NCI-H524 (cell line): ENCODE measurements at regions not wholly inside any gene's neighbourhood (a gene's known extent, or its start where the extent isn't known, plus 50 kb on each side); places are given as distances from the start of the nearest gene placed in this dataset.

Source experiments
- DNase-seq, 2 experiments: peaks; one replicate each; lab custom pipeline; 2025; lab: John Stamatoyannopoulos, UW

- no peak for DNase-seq
Measured at GRCh38 chr4:98765771-98766170, 107.4 kb upstream of the TSPAN5 start.

DNA sequence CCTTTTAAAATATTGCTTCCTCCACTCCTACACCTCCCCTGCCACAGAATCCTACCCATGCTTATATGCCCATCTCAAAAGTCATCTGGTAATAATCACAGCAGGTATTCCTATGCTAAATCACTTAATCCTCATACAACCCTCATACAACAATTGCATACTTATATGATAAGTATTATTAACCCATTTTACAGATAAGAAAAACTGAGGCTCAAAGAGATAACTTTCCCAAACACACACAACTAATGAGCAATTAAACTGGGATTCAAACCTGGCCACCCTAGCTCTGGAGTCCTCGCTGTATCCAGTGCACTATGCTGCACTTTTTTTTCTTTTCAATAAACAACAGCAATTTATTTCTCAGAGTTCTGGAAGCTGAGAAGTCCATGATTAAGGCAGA is 99.8 kb upstream of the TSPAN5 start:
- DNase-seq, result no peak

DNA sequence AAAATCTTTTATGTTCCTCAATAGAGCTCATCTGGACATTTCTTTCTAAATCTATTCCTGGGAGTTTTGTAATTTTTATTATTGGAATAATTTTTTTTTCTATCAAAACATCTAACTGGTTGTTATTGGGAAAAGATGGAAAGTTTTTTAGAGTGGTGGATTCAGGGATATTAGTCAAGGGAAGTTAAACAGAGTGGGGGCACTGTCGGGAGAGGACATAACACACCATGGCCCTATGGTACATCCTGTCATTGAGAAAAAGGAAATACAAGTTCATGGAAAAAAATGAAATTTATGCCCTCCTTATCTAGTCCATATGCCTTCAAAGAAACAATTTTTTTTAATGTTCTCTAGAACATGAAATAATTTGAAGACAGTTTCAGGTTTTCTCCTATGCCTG is 96.3 kb upstream of the TSPAN5 start:
- no peak for DNase-seq

- DNase-seq, result peak; percentile 80 to 92
Measured at GRCh38 chr4:98749206-98749605, 90.8 kb upstream of the TSPAN5 start.

DNA sequence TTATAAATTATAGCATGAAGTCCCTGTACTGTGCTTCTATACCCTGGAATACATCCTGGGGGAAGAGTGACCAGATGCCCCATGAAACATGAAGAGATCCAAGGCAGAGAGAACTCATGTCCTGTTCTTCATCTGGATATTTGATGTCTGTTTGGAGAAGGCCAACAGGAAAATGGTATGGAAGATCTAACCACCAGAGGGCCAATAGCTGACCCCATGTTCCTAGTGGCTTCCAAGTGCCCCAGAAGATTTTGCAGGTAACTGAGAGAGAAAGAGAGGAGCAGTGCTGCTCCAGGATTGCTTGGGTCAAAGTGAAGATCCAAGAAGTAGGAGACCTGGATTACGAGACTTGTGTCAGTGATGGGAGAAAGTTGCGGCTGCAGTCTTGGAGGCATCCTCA is 90.2 kb upstream of the TSPAN5 start:
- DNase-seq, result no peak

GRCh38 chr4:98747393-98748091 is 89.1 kb upstream of the TSPAN5 start:
- DNase-seq, result no peak

DNA sequence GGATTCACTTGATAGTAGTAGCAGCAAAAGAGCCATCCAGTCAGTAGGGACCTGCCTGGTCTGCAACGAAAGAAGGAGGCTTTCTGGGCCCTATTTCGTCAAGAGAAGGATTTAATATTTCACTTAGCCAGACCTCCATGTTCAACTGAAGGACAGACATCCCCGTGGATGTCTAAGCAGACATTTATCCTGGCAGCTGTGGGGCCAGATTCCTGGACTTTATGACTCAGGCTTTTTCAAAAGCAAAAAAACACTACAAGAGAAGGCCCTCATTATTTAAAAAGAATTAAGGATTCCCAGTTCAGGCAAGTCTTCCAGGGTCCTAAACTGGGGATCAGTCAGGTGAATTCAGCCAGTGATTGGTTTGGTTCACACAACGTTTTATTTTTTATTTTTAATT is 88.5 kb upstream of the TSPAN5 start:
- DNase-seq, result no peak

DNA sequence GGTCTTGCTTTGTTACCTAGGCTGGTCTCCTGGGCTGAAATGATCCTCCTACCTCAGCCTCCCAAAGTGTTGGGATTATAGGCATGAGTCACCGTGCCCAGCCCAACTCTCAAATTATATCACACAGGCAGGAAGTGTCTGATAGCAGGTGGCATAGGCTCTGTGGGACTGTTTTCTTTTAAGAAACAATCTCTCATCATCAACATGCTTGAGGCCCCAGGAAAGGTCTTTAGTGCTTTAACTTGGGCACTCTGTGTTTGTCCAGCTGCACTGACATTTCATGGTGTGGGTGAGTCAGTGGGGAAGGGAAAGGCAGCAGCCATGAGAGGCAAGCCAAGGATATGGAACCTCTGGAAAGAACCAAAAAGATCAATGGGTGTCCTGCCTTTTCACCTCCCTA is 88.1 kb upstream of the TSPAN5 start:
- no peak for DNase-seq

DNA sequence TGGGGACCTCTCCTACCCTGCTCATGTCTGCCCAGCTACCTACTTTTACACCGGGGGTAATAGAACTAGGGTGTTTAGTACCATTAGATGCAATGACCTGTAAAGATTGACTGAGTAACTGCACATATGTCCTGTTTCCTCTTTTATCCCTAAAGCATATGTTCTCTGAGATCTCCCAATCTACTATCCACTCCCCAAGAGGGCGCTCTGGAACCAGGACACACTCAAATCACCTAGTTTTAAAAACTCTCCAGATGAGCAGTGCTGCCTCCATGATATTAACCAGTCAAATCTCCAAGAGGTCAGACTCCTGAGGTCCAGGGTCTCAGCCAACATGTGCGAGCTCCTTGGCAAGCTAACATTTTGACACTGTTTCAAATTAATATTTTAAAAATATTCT is 87.0 kb upstream of the TSPAN5 start:
- peak; percentile 50 to 62 for DNase-seq

GRCh38 chr4:98744372-98745150 is 86.2 kb upstream of the TSPAN5 start:
- DNase-seq, result peak in 1 of 2 experiments; percentile 24

DNA sequence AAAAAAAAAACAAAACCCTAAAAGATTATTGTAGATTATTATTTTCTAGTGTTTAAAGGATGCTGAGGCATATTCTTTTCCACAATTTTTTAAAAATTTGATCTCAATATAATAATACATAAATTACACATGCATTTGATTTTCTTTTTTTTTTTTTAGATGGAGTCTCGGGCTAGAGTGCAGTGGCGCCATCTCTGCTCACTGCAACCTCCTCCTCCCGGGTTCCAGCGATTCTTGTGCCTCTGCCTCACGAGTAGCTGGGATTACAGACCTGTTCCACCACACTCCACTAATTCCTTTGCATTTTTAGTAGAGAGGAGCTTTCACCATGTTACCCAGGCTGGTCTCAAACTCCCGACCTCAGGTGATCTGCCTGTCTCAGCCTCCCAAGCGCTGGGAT is 83.5 kb upstream of the TSPAN5 start:
- no peak for DNase-seq

- no peak for DNase-seq
Measured at GRCh38 chr4:98739751-98740150, 81.3 kb upstream of the TSPAN5 start.

DNA sequence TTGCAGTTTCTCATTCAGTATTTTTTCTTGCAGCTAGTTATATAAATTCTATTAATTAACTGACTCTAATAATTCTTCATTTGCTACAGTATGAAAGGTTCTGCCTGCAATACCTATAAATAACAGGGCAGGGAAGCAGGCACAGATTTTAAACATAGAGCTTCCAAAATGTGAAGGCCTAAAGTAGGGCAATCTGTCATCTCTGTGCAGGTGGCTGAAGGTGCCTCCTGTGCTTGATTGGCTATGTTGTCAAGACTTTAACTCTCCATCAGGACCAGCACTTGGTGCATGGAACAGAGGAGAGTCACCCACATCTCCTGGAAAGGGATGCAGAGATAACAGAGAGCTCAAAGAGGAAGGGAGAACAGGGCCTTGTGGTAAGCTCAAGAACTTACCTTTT is 75.2 kb upstream of the TSPAN5 start:
- DNase-seq, result no peak

GRCh38 chr4:98728871-98729270 is 70.5 kb upstream of the TSPAN5 start:
- DNase-seq, result no peak

DNA sequence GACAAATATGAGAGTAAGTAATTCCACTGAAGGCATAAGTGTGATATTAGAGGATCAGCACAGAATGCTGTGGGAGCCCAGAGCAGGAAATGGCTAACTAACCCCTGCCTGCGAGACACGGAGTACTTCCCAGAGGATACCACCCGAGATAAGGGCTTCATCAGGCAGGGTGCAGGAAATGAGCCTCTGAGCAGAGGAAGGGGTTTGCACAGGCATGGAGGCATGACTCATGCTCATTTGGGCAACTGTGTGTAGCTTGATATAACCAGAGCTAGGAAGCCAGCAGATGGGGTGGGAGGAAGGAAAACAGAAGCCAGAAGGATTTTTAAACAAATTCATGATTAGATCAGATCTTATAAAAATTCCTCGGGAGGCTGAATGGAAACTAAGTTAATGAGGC is 70.0 kb upstream of the TSPAN5 start:
- no peak for DNase-seq

DNA sequence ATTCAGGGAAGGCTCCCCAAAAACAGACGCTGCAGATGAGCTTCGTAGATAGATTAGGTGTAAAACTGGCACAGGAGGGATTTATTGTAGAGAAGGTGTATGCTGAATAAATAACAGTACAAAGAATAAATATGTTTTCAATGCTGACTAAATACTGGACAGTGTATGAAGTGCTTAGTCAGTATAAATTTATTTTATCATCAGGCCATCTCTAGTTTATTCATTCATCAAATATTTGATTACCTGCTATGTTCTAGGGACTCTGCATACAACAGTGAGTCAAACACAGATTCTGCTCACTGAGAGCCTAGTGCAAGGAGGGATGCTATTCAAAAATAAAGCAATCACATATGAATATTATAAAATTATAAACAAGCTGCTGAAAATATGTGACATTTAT is 63.6 kb upstream of the TSPAN5 start:
- no peak for DNase-seq

- DNase-seq, result no peak
Measured at GRCh38 chr4:98720871-98721480, 62.6 kb upstream of the TSPAN5 start.

DNA sequence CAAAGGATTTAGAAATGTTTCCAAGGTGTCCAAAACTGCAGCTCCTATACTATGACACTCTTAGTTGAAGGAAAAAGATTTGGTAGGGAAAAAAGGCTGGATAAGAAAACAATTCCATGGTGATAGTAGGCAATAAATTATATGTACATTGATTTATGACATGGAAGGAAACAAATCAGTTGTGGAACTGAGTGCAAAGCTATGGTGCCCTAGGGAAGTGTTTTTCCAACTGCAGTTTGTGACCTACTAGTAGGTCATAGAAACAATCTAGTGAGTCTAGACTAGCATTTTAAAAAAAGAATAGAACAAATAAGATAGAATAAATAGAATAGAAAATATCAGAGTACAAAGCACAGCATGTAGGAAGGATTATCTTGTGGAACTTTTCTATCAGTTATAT is 58.4 kb upstream of the TSPAN5 start:
- DNase-seq, result no peak

DNA sequence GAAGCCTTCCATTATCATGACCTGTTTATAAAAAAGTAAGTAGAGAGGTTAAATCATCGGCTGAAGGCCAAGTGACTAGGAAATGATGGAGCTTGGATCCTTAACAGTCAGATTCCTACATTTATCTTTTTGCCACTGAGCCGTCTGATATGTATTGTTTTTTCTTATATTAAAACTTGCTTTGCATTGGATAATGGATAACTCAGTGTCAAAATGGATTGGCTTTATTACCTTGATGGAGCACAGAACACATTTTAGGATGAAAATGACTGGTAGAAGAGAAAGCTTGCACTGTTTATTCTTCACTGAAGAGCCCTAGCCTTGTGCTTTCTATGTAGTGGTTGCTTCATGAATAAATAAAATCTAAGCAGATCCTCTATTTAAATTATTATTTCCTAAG is 54.2 kb upstream of the TSPAN5 start:
- DNase-seq, result no peak

DNA sequence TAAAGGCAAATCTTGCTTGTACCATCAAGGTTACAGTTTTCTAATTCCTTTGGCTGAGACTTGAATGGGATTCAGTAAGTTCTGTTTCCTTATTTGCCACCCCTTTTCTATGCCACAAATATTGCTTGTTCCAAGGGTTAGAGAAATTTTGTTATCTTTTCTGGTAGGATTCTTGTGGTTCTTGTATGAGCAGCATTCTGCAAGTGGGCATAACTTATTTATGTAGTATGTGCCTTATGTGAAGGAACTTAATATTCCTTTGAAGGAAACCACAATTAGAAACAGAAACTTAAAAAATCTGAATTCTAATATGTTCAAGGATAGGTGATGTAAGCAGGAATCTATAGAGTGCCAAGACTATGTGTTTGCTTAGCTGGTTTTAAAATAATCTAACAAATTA is 53.1 kb upstream of the TSPAN5 start:
- DNase-seq, result no peak

GRCh38 chr4:98710831-98711230 is 52.4 kb upstream of the TSPAN5 start:
- DNase-seq, result no peak
